GM12865 (cell line): ENCODE measurements at regions not wholly inside any gene's neighbourhood (a gene's known extent, or its start where the extent isn't known, plus 50 kb on each side); places are given as distances from the start of the nearest gene placed in this dataset.

Experiments used
- DNase-seq: peaks from one replicate; pipeline ENCODE4 v3.0.0; 2010; ENCODE audit warnings: low read depth
- H3K4me3 ChIP-seq: 2 replicates; pipeline ENCODE4 v1.5.1; 2011; ENCODE audit warnings: mild to moderate bottlenecking, low read depth, low read length, control low read depth
- TF ChIP-seq, protein P1 (sequence below): IDR thresholded peaks from 2 replicates; pipeline ENCODE4 v1.5.1; 2011; ENCODE audit warnings: low read length, control low read depth, low read depth, inconsistent platforms; ENCODE audit not compliant: insufficient read depth; ENCODE audit errors: missing control alignments

DNA sequence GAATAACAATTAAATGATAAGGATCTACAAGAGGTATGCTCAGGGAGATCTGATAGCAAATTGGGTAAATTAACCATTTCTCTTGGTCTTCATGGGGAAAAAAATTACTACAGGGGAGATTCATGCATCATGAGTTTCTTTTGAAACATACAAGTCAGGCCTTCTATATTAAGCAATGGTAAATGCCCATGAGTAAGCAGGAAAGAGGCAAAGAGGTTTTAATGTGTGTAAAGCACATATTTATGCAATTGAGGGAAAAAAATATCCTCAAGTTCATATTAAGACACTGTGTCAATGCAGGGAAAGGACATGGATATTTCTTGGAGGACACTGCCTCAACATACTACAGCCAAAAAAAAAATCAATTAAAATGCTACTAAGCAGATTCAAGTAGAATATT is 73.4 kb upstream of the NR4A3 start:
- TF ChIP-seq, protein P1, sequence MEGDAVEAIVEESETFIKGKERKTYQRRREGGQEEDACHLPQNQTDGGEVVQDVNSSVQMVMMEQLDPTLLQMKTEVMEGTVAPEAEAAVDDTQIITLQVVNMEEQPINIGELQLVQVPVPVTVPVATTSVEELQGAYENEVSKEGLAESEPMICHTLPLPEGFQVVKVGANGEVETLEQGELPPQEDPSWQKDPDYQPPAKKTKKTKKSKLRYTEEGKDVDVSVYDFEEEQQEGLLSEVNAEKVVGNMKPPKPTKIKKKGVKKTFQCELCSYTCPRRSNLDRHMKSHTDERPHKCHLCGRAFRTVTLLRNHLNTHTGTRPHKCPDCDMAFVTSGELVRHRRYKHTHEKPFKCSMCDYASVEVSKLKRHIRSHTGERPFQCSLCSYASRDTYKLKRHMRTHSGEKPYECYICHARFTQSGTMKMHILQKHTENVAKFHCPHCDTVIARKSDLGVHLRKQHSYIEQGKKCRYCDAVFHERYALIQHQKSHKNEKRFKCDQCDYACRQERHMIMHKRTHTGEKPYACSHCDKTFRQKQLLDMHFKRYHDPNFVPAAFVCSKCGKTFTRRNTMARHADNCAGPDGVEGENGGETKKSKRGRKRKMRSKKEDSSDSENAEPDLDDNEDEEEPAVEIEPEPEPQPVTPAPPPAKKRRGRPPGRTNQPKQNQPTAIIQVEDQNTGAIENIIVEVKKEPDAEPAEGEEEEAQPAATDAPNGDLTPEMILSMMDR = no peak
- no peak overlapping the region for H3K4me3 ChIP-seq
- no peak for DNase-seq

DNA sequence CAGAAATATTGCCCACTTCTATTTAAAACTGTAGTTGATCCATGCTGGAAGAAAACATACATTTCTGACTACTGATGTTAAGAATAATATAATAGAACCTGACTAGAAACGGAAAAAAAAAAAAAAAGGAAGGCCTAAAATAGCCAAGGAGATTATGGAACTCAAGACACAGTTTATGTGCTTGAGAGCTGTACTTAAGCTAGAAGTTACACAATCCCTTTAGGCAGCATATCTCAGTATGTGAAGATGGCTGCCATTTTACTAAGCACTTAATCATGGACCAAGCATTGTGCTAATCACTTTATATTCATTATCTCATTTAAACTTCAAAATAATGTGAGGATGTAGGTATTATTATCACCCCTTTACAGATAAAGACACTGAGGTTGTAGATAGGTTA is 73.0 kb upstream of the NR4A3 start:
- no peak overlapping the region for H3K4me3 ChIP-seq
- no peak for DNase-seq
- TF ChIP-seq, protein P1 = no peak

DNA sequence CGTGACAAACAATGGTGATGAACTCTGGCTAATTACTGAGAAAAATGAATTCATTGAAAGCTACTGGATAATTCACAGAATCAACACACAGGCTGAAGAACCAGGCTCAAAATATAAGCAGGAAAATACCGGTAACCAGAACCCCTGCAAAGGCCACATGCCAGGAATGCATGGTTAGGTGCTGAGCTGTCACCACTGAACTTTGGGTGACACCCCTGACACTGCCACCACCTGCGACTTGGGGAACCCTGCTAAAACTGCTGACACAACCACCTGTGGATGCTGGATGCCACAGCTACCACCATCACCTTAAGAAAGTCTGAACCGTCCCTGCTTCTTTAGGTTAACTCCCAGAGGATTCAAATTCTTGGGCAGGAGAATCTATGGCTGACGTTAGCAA is 72.0 kb upstream of the NR4A3 start:
- no peak overlapping the region for H3K4me3 ChIP-seq
- DNase-seq = no peak
- TF ChIP-seq, protein P1 = no peak

DNA sequence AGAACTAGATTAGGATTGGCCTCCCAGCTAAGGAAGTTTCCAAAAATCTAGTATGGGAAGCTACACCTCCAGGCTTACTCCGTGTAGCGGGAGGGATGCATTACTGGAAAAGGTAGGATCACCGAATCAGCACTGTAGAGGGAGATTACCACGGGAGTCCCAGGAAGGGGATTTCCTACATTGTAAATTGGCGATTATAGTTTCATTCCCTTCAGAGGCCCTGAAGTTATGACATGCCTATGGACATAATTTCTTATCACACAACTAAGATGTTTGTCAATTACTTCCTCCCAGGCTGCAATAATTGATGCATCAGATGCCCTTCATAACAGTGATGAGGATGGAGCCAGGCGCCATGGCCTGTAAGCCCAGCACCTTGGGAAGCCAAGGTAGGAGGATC is 71.2 kb upstream of the NR4A3 start:
- H3K4me3 ChIP-seq = no peak overlapping the region
- TF ChIP-seq, protein P1 = no peak

DNA sequence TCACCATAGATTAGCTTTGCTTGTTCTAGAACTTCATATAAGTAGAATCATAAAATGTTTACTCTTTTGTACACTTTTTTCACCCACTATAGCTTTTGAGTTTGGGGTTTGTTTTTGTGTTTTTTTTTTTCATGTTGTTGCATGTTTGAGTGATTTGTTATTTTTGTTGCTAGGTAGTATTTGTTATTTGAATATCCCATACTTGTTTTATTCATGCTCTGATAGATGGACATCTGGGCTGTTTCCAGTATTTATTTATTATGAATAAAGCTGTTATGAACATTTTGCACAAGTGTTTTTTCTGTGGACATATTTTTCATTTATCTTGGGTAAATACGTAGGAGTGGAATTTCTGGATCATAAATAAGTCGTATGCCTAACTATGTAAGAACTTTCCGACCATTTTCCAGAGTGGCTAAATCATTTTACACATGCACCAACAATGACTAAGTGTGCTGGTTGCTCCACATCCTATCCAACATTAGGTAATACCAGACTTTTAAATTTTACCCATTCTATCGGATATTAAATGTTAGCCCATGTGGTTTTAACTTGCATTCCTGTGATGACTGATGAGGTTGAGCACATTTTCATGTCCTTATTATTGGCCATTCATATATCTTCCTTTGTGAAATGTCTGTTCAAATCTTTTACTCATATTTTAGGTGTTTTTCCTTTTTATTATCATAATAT is 69.1 kb upstream of the NR4A3 start:
- TF ChIP-seq, protein P1 = no peak
- no peak for DNase-seq
- H3K4me3 ChIP-seq = no peak overlapping the region

More for the DNA sequence above, 71.2 kb upstream of the NR4A3 start:
- DNase-seq = no peak

DNA sequence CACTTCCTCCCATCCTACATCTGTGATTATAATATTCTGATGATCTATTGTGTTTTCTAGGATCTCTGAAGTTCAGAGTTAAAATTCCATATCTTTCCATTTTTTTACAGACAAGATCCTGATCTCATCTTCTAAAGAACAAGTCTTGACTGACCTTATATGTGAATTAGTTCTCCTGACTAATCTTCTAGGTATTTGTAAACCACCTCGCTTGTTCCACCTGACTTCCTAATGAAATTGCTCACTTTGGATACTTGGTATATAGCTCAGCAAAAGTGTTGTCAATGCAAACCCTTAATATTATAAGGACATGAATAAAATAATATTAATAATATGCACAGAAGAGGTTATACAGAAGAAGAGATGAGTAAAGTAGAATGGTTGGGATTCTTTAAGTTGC is 68.2 kb upstream of the NR4A3 start:
- no peak for DNase-seq
- TF ChIP-seq, protein P1 = no peak
- H3K4me3 ChIP-seq = no peak overlapping the region

DNA sequence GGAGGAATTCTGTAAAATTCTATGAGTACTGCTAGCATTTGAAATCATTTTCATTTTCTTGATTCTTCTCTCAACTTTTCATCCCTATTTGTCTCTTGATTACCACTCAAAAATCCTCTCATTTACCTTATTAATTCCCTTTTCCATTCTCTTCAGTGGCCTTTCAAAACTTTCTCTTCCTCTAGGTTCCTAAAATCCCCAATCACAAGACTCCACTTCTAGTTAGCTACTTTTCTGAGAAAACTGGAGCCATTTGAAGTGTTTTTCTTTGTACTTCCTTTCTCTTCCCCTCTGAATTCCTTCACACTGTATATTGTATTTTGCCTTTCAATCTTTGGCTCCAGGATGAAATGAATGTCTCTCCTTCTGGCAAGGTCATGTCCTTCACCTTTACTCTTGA is 61.3 kb upstream of the NR4A3 start:
- no peak for DNase-seq
- TF ChIP-seq, protein P1 = no peak
- H3K4me3 ChIP-seq = no peak overlapping the region
